ENCODE measurements at regions not wholly inside any gene's neighbourhood (a gene's known extent, or its start where the extent isn't known, plus 50 kb on each side); places are given as distances from the start of the nearest gene placed in this dataset.

DNA sequence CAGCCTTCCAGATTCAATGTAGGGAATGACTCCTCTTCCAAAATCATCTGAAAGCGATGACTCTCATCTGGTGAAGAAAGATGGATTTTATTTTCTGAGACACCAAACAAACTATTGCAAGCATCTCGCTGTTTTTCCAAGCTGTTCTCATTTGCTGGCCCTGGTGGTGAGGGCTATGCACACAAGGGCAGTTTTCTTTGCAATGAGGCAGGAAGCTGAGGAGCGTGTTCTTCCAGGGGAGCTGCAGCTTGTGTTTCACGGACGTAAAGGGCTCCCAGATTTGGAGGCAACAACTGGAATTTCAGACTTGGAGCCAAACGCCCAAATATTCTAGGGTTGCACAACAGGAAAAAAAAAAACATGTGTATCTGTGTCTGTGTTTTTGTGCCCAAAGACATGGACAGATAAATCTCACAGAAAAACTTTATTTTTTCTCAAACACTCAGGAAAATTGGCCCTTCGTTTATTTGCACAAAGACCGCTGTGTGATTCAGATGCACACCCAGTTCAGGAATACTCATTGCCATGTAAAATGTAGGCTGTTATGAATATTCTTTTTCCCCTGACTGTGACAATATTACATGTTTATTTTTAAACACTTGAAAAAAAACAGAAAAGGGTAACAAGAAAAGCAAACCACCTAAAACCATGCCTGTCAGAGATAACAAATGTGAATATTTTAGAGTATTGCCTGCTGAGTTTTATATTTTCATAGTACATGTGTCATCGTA, 151.3 kb downstream of the GAS1 start:
- peaks cover 0 to 7% (median 3%) of the 10 kb centered on the region in 3 donors for H3K27me3 ChIP-seq (ENCODE audit: control insufficient read depth in 3 of 3, insufficient read depth in 3 of 3, low read length in 2 of 3)
- TF ChIP-seq, protein P1, sequence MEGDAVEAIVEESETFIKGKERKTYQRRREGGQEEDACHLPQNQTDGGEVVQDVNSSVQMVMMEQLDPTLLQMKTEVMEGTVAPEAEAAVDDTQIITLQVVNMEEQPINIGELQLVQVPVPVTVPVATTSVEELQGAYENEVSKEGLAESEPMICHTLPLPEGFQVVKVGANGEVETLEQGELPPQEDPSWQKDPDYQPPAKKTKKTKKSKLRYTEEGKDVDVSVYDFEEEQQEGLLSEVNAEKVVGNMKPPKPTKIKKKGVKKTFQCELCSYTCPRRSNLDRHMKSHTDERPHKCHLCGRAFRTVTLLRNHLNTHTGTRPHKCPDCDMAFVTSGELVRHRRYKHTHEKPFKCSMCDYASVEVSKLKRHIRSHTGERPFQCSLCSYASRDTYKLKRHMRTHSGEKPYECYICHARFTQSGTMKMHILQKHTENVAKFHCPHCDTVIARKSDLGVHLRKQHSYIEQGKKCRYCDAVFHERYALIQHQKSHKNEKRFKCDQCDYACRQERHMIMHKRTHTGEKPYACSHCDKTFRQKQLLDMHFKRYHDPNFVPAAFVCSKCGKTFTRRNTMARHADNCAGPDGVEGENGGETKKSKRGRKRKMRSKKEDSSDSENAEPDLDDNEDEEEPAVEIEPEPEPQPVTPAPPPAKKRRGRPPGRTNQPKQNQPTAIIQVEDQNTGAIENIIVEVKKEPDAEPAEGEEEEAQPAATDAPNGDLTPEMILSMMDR (IDR thresholded peaks at IDR 0.05; ENCODE audit: control extremely low read depth, extremely low read depth), result no peak
- H3K36me3 ChIP-seq (ENCODE audit: control insufficient read depth in 4 of 4, insufficient read depth in 4 of 4, low read length in 4 of 4), result no peaks in the 10 kb centered on the region
- no peak overlapping the region for H3K4me3 ChIP-seq
- H3K4me1 ChIP-seq (ENCODE audit: control insufficient read depth in 5 of 5, insufficient read depth in 5 of 5, low read length in 5 of 5), result peaks cover 0 to 52% (median 12%) of the 10 kb centered on the region in 5 donors
- H3K9me3 ChIP-seq (ENCODE audit: control insufficient read depth in 4 of 4, insufficient read depth in 3 of 4, low read length in 3 of 4), result no peaks in the 10 kb centered on the region
- peak; percentile 88 to 97 (median 96) for DNase-seq
- no peak for ATAC-seq (ENCODE audit: insufficient read depth, low FRiP score)
- H3K9ac ChIP-seq (ENCODE audit: insufficient read depth in 1 of 2, low read length in 2 of 2), result no peak overlapping the region
- WGBS, 2 donors, result 52 to 67% methylated on average over 9 of the region's 9 CpGs
- no peak overlapping the region for H3K27ac ChIP-seq (ENCODE audit: low read depth in 1 of 2, low read length in 1 of 2)

DNA sequence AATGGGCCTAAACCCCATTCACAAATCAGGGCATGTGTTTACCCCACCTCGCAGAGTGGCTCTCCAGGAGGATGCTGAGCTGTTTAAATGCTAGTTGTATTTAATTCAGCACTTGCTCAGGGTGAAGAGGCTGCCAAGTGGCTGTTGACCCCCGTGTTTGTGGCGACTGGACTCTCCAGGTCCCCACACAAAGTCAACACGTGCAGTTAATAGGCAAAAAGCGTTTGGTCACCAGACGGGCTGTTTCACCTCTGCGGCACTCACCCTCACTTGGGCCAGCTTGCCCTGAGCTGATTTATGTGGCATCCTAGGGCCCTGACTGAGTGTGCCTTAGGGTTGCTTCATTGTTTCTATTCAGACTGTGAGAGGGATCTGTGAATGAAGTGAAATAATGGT, 152.3 kb downstream of the GAS1 start:
- Histone ChIP-seq H3K36me3 (ENCODE audit: control insufficient read depth in 4 of 4, insufficient read depth in 4 of 4, low read length in 4 of 4) (no peaks in the 10 kb centered on the region), H3K27me3 (ENCODE audit: control insufficient read depth in 3 of 3, insufficient read depth in 3 of 3, low read length in 2 of 3) (peaks cover 0 to 7% (median 3%) of the 10 kb centered on the region in 3 donors), H3K9ac (ENCODE audit: insufficient read depth in 1 of 2, low read length in 2 of 2) (peak overlapping the region in 1 of 2 donors; percentile 65), H3K9me3 (ENCODE audit: control insufficient read depth in 4 of 4, insufficient read depth in 3 of 4, low read length in 3 of 4) (no peaks in the 10 kb centered on the region), H3K27ac (ENCODE audit: low read depth in 1 of 2, low read length in 1 of 2) (peak overlapping the region in 1 of 2 donors; percentile 46), H3K4me3 (no peak overlapping the region), H3K4me1 (ENCODE audit: control insufficient read depth in 5 of 5, insufficient read depth in 5 of 5, low read length in 5 of 5) (peaks cover 0 to 51% (median 12%) of the 10 kb centered on the region in 5 donors)
- TF ChIP-seq, protein P1 (IDR thresholded peaks at IDR 0.05; ENCODE audit: control extremely low read depth, extremely low read depth), result no peak
- ATAC-seq (ENCODE audit: insufficient read depth, low FRiP score) (peak; percentile 59), DNase-seq (peak; percentile 42 to 64 (median 64))
- WGBS, 2 donors, result 48 to 70% methylated on average over 7 of the region's 7 CpGs

DNA sequence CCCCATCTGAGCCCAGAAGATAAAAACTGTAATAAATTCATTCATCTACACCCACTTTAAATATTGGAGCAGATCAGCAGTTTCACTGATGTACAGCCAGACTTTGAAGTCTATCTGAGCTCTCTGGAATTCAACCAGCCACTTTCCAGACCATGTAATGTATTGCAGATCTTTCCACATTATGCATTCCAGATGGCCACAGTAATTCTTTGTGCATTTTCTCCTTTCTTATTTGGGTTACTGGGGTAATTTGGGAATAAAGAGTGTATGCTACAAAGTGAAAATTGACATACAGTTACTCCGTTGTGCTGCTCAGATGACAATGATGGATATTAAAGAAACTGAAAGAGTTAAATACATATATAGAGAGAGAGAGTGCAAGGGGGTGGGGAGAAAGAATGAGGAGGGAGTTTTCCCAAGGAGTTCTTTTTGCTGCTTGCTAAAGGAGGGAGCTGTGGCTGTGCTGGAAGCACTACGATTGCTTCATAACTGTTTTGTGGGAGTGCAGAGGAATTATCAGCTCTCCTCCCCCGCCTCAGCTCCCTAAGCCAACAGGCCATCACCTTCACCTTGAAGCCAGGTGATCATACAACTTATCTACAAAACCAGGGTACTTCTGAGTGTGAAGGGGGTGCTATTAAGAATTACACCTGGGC, 152.8 kb downstream of the GAS1 start:
- Histone ChIP-seq H3K36me3 (ENCODE audit: control insufficient read depth in 4 of 4, insufficient read depth in 4 of 4, low read length in 4 of 4) (no peaks in the 10 kb centered on the region), H3K27ac (ENCODE audit: low read depth in 1 of 2, low read length in 1 of 2) (no peak overlapping the region), H3K27me3 (ENCODE audit: control insufficient read depth in 3 of 3, insufficient read depth in 3 of 3, low read length in 2 of 3) (peaks cover 0 to 5% (median 3%) of the 10 kb centered on the region in 3 donors), H3K9ac (ENCODE audit: insufficient read depth in 1 of 2, low read length in 2 of 2) (peak overlapping the region in 1 of 2 donors; percentile 65), H3K9me3 (ENCODE audit: control insufficient read depth in 4 of 4, insufficient read depth in 3 of 4, low read length in 3 of 4) (no peaks in the 10 kb centered on the region), H3K4me3 (no peak overlapping the region), H3K4me1 (ENCODE audit: control insufficient read depth in 5 of 5, insufficient read depth in 5 of 5, low read length in 5 of 5) (peaks cover 0 to 51% (median 12%) of the 10 kb centered on the region in 5 donors)
- DNase-seq, result peak; percentile 69 to 97 (median 96)
- WGBS, 2 donors, result 51 to 56% methylated on average over 3 of the region's 3 CpGs
- TF ChIP-seq, protein P1 (IDR thresholded peaks at IDR 0.05; ENCODE audit: control extremely low read depth, extremely low read depth), result no peak
- ATAC-seq (ENCODE audit: insufficient read depth, low FRiP score), result peak; percentile 67

All from lung (tissue), 11 donors.